HCT116 (cell line): ENCODE measurements at regions not wholly inside any gene's neighbourhood (a gene's known extent, or its start where the extent isn't known, plus 50 kb on each side); places are given as distances from the start of the nearest gene placed in this dataset.

Source experiments
- ATAC-seq: fragments of 200-7000 bp; cut with Tn5 transposase; 2 replicates; pipeline ENCODE4 v1.9.1; 2020; ENCODE audit warnings: mild to moderate bottlenecking, moderate library complexity
- BruUV-seq: library from RNA; stranded (reverse); fragments of 400-500 nt; replicated peaks from 2 replicates; lab custom pipeline; 2021; lab: Mats Ljungman, UMichigan
- CTCF ChIA-PET: fragments of 300-600 bp; sonication (Branson Sonifier 250); formaldehyde crosslinking; loops from one replicate; lab custom pipeline; 2021; ENCODE audit warnings: antibody characterized with exemption; lab: Charles Lee
- POLR2A ChIA-PET: fragments of 300-600, 350-600 bp; sonication (Branson Sonifier 250); formaldehyde crosslinking; loops from one replicate; lab custom pipeline; 2021; ENCODE audit warnings: antibody characterized with exemption; lab: Charles Lee
- RAD21 ChIA-PET, 2 experiments: fragments of 300-600 bp; sonication (Branson Sonifier 250); formaldehyde crosslinking; loops; one replicate each; lab custom pipeline; 2023; ENCODE audit warnings: low total read pairs in 2 of 2; ENCODE audit not compliant: uncharacterized antibody in 2 of 2, unreplicated experiment in 2 of 2, low non-redundant PET in 1 of 2; lab: Charles Lee
- DNase-seq: peaks from one replicate; pipeline ENCODE4 v3.0.0-alpha.2; 2010; ENCODE audit warnings: low read depth, low spot score
- H2AFZ ChIP-seq: fragments of 200-600 bp; shearing (Covaris generic), sonication (generic); 2 replicates; pipeline ENCODE4 v1.6.1; 2017; ENCODE audit warnings: low read depth, mixed run types, mixed read lengths, antibody characterized with exemption, low read length; ENCODE audit not compliant: poor library complexity, severe bottlenecking
- H3K27ac ChIP-seq: 2 replicates; pipeline ENCODE4 v1.5.1; 2012; ENCODE audit warnings: low read depth, low read length
- H3K27me3 ChIP-seq: fragments of 200-600 bp; sonication (generic); 2 replicates; pipeline ENCODE4 v1.6.1; 2016; ENCODE audit warnings: mixed run types, low read length, mixed read lengths; ENCODE audit not compliant: insufficient read depth
- H3K36me3 ChIP-seq, 2 experiments: fragments of 200-500 bp in 1 of 2; fragments of 200-600 bp in 1 of 2; sonication (Bioruptor generic) in 1 of 2; sonication (generic) in 1 of 2; 2 replicates each; pipeline versions ENCODE4 v1.5.1 to v1.6.1; 2014 to 2016; ENCODE audit warnings: low read length in 2 of 2, inconsistent platforms in 1 of 2, mixed read lengths in 1 of 2, mixed run types in 1 of 2; ENCODE audit not compliant: insufficient read depth in 2 of 2, control insufficient read depth in 1 of 2
- H3K4me1 ChIP-seq, 2 experiments: fragments of 200-600 bp in 1 of 2; sonication (generic) in 1 of 2; 2 replicates each; pipeline versions ENCODE4 v1.5.1 to v1.6.1; 2012 to 2017; ENCODE audit warnings: low read length in 2 of 2, inconsistent platforms in 1 of 2, mild to moderate bottlenecking in 1 of 2, mixed read lengths in 1 of 2, mixed run types in 1 of 2, moderate library complexity in 1 of 2; ENCODE audit not compliant: insufficient read depth in 2 of 2, control insufficient read depth in 1 of 2
- H3K4me2 ChIP-seq: fragments of 200-600 bp; sonication (generic); 2 replicates; pipeline ENCODE4 v1.6.1; 2017; ENCODE audit warnings: mixed run types, low read length, mixed read lengths
- H3K4me3 ChIP-seq, 2 experiments: fragments of 200-600 bp in 1 of 2; sonication (generic) in 1 of 2; replicated peaks in 1 of 2; 2 replicates each; pipeline ENCODE4 v1.5.1; 2011 to 2016; ENCODE audit warnings: low read length in 2 of 2, control low read depth in 1 of 2, low read depth in 1 of 2, mild to moderate bottlenecking in 1 of 2, mixed read lengths in 1 of 2, mixed run types in 1 of 2
- H3K79me2 ChIP-seq: fragments of 200-600 bp; sonication (generic); 2 replicates; pipeline ENCODE4 v1.6.1; 2017; ENCODE audit warnings: mild to moderate bottlenecking, mixed run types, low read length, moderate library complexity, mixed read lengths; ENCODE audit not compliant: insufficient read depth
- H3K9ac ChIP-seq: fragments of 200-600 bp; sonication (generic); 2 replicates; pipeline ENCODE4 v1.6.1; 2016; ENCODE audit warnings: low read length, mixed read lengths
- H3K9me2 ChIP-seq: fragments of 200-600 bp; sonication (generic), shearing (Covaris generic); 2 replicates; pipeline ENCODE4 v1.6.1; 2017; ENCODE audit warnings: mixed run types, mild to moderate bottlenecking, moderate library complexity; ENCODE audit not compliant: insufficient read depth
- H3K9me3 ChIP-seq, 2 experiments: fragments of 200-500 bp in 1 of 2; fragments of 200-600 bp in 1 of 2; sonication (Bioruptor generic) in 1 of 2; sonication (generic) in 1 of 2; 2 replicates each; pipeline ENCODE4 v1.6.1; 2014 to 2017; ENCODE audit warnings: low read length in 2 of 2, mixed read lengths in 2 of 2, inconsistent platforms in 1 of 2, low read depth in 1 of 2, mild to moderate bottlenecking in 1 of 2, mixed run types in 1 of 2, moderate library complexity in 1 of 2; ENCODE audit not compliant: control insufficient read depth in 1 of 2, insufficient read depth in 1 of 2
- H4K20me1 ChIP-seq: fragments of 200-600 bp; sonication (generic), shearing (Covaris generic); 2 replicates; pipeline ENCODE4 v1.6.1; 2017; ENCODE audit warnings: mixed run types, mild to moderate bottlenecking, moderate library complexity; ENCODE audit not compliant: insufficient read depth
- ATF3 ChIP-seq: IDR thresholded peaks from 2 replicates; pipeline ENCODE4 v1.6.1; 2012
- CBX3 ChIP-seq: IDR thresholded peaks from 2 replicates; pipeline ENCODE4 v1.6.1; 2012; ENCODE audit warnings: low read depth
- CEBPB ChIP-seq: IDR thresholded peaks from 2 replicates; pipeline ENCODE4 v1.6.1; 2012; ENCODE audit warnings: low read depth
- ELF1 ChIP-seq: IDR thresholded peaks from 2 replicates; pipeline ENCODE4 v1.6.1; 2012; ENCODE audit warnings: low read depth, borderline replicate concordance
- EZH2 ChIP-seq: fragments of 200-600 bp; sonication (generic); IDR thresholded peaks from 2 replicates; pipeline ENCODE4 v1.6.1; 2017; ENCODE audit warnings: antibody characterized with exemption, mixed run types
- FOSL1 ChIP-seq: IDR thresholded peaks from 2 replicates; pipeline ENCODE4 v1.6.1; 2012; ENCODE audit warnings: low read depth
- JUND ChIP-seq: IDR thresholded peaks from 2 replicates; pipeline ENCODE4 v1.6.1; 2012
- MAX ChIP-seq: IDR thresholded peaks from 2 replicates; pipeline ENCODE4 v1.6.1; 2012
- POLR2A ChIP-seq: IDR thresholded peaks from 2 replicates; pipeline ENCODE4 v1.7.0; 2011; ENCODE audit warnings: borderline replicate concordance; ENCODE audit not compliant: insufficient read depth, insufficient read length; ENCODE audit errors: extremely low read depth
- POLR2AphosphoS5 ChIP-seq: IDR thresholded peaks from 2 replicates; pipeline ENCODE4 v1.6.1; 2011; ENCODE audit warnings: mild to moderate bottlenecking, low read depth, low read length, moderate library complexity
- SIN3A ChIP-seq: IDR thresholded peaks from 2 replicates; pipeline ENCODE4 v1.6.1; 2012; ENCODE audit warnings: low read depth
- SP1 ChIP-seq: IDR thresholded peaks from 2 replicates; pipeline ENCODE4 v1.6.1; 2012; ENCODE audit warnings: low read depth
- SRF ChIP-seq: IDR thresholded peaks from 2 replicates; pipeline ENCODE4 v1.6.1; 2012; ENCODE audit warnings: low read depth
- TCF7L2 ChIP-seq: IDR thresholded peaks from 2 replicates; pipeline ENCODE4 v1.7.0; 2011; ENCODE audit warnings: borderline replicate concordance, inconsistent platforms; ENCODE audit not compliant: insufficient read depth, insufficient read length; ENCODE audit errors: extremely low read depth
- ZBTB33 ChIP-seq: IDR thresholded peaks from 2 replicates; pipeline ENCODE4 v1.6.1; 2011; ENCODE audit warnings: mild to moderate bottlenecking, low read length, moderate library complexity; ENCODE audit not compliant: insufficient replicate concordance; ENCODE audit errors: extremely low read depth
- ZFX ChIP-seq: fragments of 450-650 bp; IDR thresholded peaks from 2 replicates; pipeline ENCODE4 v1.6.1; 2017
- ZNF274 ChIP-seq: fragments of 200-500 bp; sonication (Bioruptor generic); IDR thresholded peaks from 2 replicates; pipeline ENCODE4 v1.6.1; 2014; ENCODE audit warnings: mild to moderate bottlenecking, low read depth, low read length, inconsistent platforms
- intact Hi-C: fragments of 100-400 bp; cut with micrococcal nuclease; formaldehyde crosslinking; loops from 2 replicates; pipeline ENCODE4 v1.10.0; 2022
- TF ChIP-seq, protein P1 (sequence below), 3 experiments: fragments of 200-600 bp in 1 of 3; sonication (generic) in 1 of 3; IDR thresholded peaks in 2 of 3; conservative IDR thresholded peaks in 1 of 3; 2 replicates each; pipeline ENCODE4 v1.5.1; 2012 to 2017; ENCODE audit warnings: low read depth in 2 of 3, low read length in 2 of 3, antibody characterized with exemption in 1 of 3, borderline replicate concordance in 1 of 3, control low read depth in 1 of 3, mild to moderate bottlenecking in 1 of 3, mixed read lengths in 1 of 3, mixed run types in 1 of 3, moderate library complexity in 1 of 3; ENCODE audit not compliant: insufficient read depth in 1 of 3

- CTCF ChIA-PET: no interaction called here
- Histone ChIP-seq H3K9ac (no peak overlapping the region), H3K4me3 (no peak overlapping the region), H3K4me2 (no peak overlapping the region), H3K36me3 (no peaks in the 10 kb centered on the region), H3K4me1 (no peaks in the 10 kb centered on the region), H4K20me1 (no peaks in the 10 kb centered on the region), H2AFZ (no peak overlapping the region), H3K9me2 (no peaks in the 10 kb centered on the region), H3K27me3 (0 out of 2 replicates have a peak, but pooled peaks cover 2% of the 10 kb centered on the region), H3K9me3 (no peaks in the 10 kb centered on the region), H3K79me2 (no peaks in the 10 kb centered on the region), H3K27ac (no peak overlapping the region)
- DNase-seq (no peak), ATAC-seq (no peak)
- TF ChIP-seq CEBPB (no peak), SIN3A (no peak), SP1 (no peak), ATF3 (no peak), JUND (no peak), ZNF274 (no peak), POLR2A (no peak), MAX (no peak), CBX3 (no peak), FOSL1 (no peak), POLR2AphosphoS5 (no peak), TCF7L2 (no peak), ZBTB33 (no peak), ELF1 (no peak), ZFX (no peak), EZH2 (no peak), SRF (no peak)
- TF ChIP-seq, protein P1, sequence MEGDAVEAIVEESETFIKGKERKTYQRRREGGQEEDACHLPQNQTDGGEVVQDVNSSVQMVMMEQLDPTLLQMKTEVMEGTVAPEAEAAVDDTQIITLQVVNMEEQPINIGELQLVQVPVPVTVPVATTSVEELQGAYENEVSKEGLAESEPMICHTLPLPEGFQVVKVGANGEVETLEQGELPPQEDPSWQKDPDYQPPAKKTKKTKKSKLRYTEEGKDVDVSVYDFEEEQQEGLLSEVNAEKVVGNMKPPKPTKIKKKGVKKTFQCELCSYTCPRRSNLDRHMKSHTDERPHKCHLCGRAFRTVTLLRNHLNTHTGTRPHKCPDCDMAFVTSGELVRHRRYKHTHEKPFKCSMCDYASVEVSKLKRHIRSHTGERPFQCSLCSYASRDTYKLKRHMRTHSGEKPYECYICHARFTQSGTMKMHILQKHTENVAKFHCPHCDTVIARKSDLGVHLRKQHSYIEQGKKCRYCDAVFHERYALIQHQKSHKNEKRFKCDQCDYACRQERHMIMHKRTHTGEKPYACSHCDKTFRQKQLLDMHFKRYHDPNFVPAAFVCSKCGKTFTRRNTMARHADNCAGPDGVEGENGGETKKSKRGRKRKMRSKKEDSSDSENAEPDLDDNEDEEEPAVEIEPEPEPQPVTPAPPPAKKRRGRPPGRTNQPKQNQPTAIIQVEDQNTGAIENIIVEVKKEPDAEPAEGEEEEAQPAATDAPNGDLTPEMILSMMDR (IDR thresholded peaks at IDR 0.05 in 2 of 3, conservative IDR thresholded peaks at IDR 0.05 in 1 of 3; ENCODE audit: borderline replicate concordance in 1 of 3, insufficient read depth in 1 of 3, low read depth in 2 of 3, low read length in 2 of 3): no peak
- RAD21 ChIA-PET: no interaction called here
- BruUV-seq: no TSS peak
- intact Hi-C loops: no loop called here
- POLR2A ChIA-PET: no interaction called here
These were observed 139.5 kb upstream of the CST7 start for GRCh38 chr20:24809606-24810005.
